ENCODE measurements at regions not wholly inside any gene's neighbourhood (a gene's known extent, or its start where the extent isn't known, plus 50 kb on each side); places are given as distances from the start of the nearest gene placed in this dataset.

DNA sequence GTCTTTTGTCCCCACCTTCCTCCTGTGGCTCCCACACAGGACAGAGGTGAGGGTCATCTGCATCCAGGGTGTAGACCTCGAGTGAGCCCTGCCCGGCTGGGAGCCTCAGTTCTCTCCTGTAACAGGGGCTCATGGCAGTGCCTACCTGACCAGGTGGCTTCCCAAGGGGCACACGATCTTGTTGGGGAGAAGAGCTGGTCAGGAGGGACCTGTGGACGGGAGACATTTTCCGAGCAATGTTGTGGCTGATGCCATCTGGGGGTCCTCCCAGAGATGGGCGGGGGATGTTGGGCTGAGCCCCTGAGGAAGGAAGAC is 51.9 kb downstream of the CEBPB start:
- Histone ChIP-seq H3K36me3 (no peaks in the 10 kb centered on the region), H3K27ac (replicated peaks) (no peak overlapping the region), H3K27me3 (ENCODE audit: low read depth) (peaks cover 25% of the 10 kb centered on the region), H3K9me3 (replicated peaks) (no peaks in the 10 kb centered on the region), H3K4me1 (no peaks in the 10 kb centered on the region), H3K4me3 (no peak overlapping the region)
- intact Hi-C loops (cut with micrococcal nuclease) = no loop called here
- DNase-seq = no peak
- TF ChIP-seq, protein P1, sequence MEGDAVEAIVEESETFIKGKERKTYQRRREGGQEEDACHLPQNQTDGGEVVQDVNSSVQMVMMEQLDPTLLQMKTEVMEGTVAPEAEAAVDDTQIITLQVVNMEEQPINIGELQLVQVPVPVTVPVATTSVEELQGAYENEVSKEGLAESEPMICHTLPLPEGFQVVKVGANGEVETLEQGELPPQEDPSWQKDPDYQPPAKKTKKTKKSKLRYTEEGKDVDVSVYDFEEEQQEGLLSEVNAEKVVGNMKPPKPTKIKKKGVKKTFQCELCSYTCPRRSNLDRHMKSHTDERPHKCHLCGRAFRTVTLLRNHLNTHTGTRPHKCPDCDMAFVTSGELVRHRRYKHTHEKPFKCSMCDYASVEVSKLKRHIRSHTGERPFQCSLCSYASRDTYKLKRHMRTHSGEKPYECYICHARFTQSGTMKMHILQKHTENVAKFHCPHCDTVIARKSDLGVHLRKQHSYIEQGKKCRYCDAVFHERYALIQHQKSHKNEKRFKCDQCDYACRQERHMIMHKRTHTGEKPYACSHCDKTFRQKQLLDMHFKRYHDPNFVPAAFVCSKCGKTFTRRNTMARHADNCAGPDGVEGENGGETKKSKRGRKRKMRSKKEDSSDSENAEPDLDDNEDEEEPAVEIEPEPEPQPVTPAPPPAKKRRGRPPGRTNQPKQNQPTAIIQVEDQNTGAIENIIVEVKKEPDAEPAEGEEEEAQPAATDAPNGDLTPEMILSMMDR (IDR thresholded peaks at IDR 0.05; ENCODE audit: borderline replicate concordance) = no peak

DNA sequence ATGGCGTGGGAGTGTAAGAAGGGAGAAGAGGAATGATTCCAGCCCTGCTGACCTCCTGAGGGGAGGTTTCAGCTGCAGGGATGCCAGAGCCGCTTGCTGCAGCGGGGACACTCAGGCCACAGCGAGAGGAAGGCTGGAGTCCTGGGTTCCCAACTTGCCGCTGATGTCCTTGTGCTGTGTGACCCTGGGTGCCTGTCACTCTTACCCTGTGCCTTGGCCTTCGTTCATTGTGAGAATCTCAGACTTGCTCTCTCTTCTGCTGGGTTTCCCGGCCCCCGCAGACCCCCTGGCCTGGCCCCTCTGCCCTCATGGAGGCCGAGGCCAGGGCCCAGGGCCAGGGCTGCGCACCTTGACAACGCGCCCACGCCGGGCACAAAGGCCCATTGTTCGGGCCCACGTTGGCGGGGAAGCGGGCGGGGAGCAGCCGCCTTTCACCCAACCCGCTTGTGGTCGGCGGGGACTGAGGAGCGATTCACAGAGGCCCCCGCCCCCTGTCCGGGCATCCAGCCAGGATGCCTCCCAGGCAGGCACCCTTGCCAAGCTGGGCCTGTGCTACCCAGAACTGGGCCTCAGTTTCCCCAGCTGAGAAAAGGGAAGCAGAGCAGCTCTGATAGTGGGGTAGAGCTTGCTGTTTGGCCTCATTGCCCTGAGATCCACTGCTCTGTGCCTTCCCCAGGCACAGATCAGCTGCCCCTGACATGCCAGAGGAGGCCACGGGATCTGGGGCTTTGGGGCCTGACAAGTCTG is 52.4 kb downstream of the CEBPB start:
- H3K9me3 ChIP-seq (replicated peaks) = no peaks in the 10 kb centered on the region
- H3K27ac ChIP-seq (replicated peaks) = no peak overlapping the region
- TF ChIP-seq, protein P1 (IDR thresholded peaks at IDR 0.05; ENCODE audit: borderline replicate concordance) = no peak
- no peaks in the 10 kb centered on the region for H3K36me3 ChIP-seq
- DNase-seq = no peak
- H3K27me3 ChIP-seq (ENCODE audit: low read depth) = peaks cover 20% of the 10 kb centered on the region
- H3K4me1 ChIP-seq = no peaks in the 10 kb centered on the region
- intact Hi-C loops (cut with micrococcal nuclease) = no loop called here
- H3K4me3 ChIP-seq = no peak overlapping the region

DNA sequence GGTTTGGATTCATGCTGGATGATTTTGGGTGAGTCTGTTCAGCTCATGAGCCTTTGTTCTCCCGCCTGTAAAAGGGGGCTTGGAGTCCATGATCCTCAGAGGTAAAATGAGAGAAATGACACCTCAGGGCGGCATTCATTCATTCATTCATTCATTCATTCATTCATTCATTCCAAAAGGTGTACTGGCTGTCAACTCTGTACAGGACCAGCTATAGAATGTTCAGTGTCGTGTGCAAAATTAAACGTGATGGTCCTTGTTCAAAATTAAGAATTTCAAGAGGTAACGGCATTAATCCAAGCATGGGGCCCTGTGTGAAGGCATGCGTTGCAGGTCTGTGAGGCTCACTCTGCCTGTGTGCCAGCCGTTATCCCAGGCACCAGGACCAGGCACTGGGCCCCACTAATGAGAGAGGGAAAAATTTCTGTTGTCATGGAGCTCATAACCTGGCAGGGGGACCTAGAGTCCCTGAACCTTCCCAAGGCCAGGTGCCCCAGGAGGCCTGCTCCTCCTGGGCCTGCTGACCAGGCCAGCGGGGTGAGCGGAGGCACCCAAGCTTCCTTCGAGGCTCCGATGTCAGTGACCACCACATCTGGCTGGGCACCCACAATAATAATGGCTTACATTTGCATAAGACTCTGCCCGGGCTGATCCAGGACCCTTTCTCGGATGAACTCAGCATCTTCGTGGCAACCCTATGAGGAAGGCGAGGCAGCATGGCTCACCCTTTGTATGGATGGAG is 53.2 kb downstream of the CEBPB start:
- Histone ChIP-seq H3K4me3 (no peak overlapping the region), H3K36me3 (no peaks in the 10 kb centered on the region), H3K27me3 (ENCODE audit: low read depth) (peaks cover 20% of the 10 kb centered on the region), H3K4me1 (no peaks in the 10 kb centered on the region), H3K9me3 (replicated peaks) (no peaks in the 10 kb centered on the region), H3K27ac (replicated peaks) (no peak overlapping the region)
- TF ChIP-seq, protein P1 (IDR thresholded peaks at IDR 0.05; ENCODE audit: borderline replicate concordance) = no peak
- no peak for DNase-seq
- intact Hi-C loops (cut with micrococcal nuclease) = no loop called here

DNA sequence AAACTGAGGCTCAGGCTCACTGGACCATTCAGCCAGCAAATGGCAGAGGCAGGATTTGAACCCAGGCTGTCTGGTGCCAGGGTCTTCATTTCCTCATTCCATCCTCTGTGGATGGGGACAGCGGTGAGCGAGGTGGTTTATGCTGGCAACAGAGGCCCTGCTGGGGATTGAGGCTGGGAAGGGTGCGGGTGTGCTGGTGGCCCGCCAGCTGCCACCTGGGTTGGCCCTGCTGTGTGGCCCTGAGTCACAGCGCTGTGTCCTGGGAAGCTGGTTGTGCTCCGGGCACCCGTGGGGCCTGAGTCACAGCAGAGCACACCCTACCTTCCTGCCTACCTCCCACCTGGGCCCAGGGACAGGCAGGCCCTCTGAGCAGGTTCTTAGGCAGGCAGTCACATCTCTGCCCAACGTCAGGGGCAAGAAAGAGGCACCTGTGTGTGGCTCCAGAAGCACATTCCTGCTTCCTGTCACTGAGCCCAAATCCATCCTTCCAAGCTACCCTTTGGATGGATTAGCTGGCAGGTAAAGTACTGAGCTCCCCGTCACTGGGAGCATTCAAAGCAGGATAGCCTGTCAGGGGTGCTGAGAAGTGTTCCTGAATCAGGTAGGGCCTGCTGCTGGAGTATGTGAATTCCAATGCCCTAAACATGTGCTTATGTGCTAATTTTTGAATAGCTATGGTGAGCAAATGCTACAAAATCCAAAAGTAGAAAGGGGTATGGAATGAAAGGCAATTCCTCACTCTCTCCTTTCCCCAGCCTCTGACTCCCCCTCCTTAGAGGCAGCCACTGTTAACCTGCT is 53.9 kb downstream of the CEBPB start:
- intact Hi-C loops (cut with micrococcal nuclease) = no loop called here
- Histone ChIP-seq H3K27ac (replicated peaks) (no peak overlapping the region), H3K27me3 (ENCODE audit: low read depth) (peaks cover 20% of the 10 kb centered on the region), H3K4me3 (no peak overlapping the region), H3K9me3 (replicated peaks) (no peaks in the 10 kb centered on the region), H3K4me1 (no peaks in the 10 kb centered on the region), H3K36me3 (no peaks in the 10 kb centered on the region)
- TF ChIP-seq, protein P1 (IDR thresholded peaks at IDR 0.05; ENCODE audit: borderline replicate concordance) = no peak
- no peak for DNase-seq

DNA sequence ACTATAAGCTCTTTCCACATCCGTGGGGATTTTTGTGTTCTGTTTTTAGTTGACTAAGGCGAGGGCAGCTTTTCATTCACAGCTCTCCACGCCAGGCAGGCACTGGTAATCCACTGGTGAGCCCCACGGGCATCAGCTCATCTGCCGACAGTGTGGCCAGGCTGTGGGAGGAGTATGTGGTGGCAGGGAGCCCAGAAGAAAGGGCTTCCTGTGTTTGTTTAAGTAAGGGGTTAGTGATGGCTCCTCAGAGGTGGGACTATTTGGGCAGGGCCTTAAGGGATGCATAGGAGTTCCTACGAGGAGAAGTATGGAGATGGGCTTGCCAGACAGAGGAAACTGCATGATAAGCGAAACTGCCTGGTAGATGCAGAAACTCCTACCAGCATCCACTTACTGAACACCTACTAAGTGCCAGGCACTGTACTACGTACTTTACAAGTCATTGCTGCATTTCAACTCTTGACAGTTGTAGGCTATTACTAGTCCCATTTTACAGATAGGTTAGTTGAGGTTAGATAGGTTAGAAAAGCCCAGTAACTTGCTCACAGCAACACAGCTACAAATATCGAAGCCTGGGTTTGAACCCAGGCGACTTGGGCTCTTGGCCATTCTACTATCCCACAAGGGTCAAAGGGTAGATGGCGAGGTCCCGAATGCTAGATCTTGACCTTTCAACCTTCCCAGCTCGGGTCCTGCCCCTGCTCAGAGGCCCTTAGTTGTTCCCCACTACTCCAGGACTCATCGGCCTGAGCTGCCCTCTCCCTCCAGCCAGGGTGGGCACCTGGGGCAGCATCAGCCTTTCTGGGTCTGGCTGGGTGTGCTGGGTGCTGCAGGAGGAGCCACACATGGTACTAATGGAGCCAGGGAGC is 55.1 kb downstream of the CEBPB start:
- no peaks in the 10 kb centered on the region for H3K4me1 ChIP-seq
- TF ChIP-seq, protein P1 (IDR thresholded peaks at IDR 0.05; ENCODE audit: borderline replicate concordance) = no peak
- H3K4me3 ChIP-seq = no peak overlapping the region
- H3K9me3 ChIP-seq (replicated peaks) = no peaks in the 10 kb centered on the region
- intact Hi-C loops (cut with micrococcal nuclease) = no loop called here
- no peak for DNase-seq
- no peaks in the 10 kb centered on the region for H3K36me3 ChIP-seq
- H3K27ac ChIP-seq (replicated peaks) = no peak overlapping the region
- H3K27me3 ChIP-seq (ENCODE audit: low read depth) = peaks cover 20% of the 10 kb centered on the region

Data from left ventricle myocardium inferior (tissue), 1 donor.